ENCODE measurements at regions not wholly inside any gene's neighbourhood (a gene's known extent, or its start where the extent isn't known, plus 50 kb on each side); places are given as distances from the start of the nearest gene placed in this dataset.

DNA sequence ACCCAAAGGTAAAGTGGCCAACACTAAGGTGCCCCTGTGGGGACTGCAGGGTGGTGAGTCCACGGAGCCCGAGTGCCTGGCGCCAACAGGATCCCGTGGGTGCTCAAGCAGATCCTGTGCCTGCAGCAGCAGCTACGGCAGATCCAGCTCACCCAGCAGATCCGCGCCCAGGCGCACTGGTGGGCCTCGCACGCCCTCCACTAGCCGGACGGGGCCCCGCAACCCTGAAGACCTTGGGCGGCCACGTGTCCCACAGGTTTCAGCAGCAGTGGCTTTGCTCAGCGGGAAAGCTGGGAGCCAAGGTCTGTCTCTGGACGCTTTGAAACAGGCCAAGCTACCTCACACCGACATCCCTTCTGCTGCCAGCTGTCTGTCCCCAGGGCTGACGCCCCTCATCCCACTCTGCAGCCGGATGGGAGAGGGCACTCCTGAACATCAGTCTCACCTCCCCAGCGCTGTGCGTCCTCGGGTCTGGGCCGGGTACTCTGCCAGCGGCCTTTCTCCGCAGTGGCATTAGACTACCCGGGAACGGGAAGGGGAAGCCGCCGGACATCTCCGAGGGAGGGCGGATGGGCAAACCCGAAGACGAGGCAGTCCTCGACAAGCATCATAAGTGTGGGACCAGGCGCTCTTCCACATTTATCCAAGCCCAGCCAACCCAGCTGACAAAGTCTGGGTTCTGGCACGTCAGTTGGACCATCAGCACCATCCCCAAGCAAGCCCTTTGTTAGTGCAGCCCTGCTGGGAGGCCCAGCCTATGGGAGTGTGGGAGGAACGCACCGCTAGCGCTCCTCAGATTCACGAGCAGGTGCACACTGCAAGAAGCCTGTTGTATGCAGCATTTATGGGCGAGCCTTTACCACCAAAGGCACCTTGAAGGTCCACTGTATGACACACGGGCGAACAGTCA, 212.6 kb upstream of the UBE2E2 start:
- 0 out of 2 replicates have a peak, but pooled peaks cover 4% of the 10 kb centered on the region for H3K27me3 ChIP-seq (ENCODE audit: insufficient read depth, low read length)
- no peaks in the 10 kb centered on the region for H3F3A ChIP-seq (ENCODE audit: insufficient read depth, low read length)
- H3K27ac ChIP-seq (ENCODE audit: low read depth, low read length, poor library complexity, severe bottlenecking): no peak overlapping the region
- no peaks in the 10 kb centered on the region for H3K79me2 ChIP-seq (ENCODE audit: insufficient read depth, low read length)
- H3K4me1 ChIP-seq (ENCODE audit: insufficient read depth, low read length, severe bottlenecking): no peaks in the 10 kb centered on the region
- TF ChIP-seq CTCF (IDR thresholded peaks at IDR 0.05; ENCODE audit: low read length) (no peak), EZH2 (IDR thresholded peaks at IDR 0.05; ENCODE audit: borderline replicate concordance, low read length) (no peak)
- H3K36me3 ChIP-seq (ENCODE audit: insufficient read depth, low read length): no peaks in the 10 kb centered on the region
- H3K4me2 ChIP-seq (ENCODE audit: low read length): no peak overlapping the region
- H3K9ac ChIP-seq (ENCODE audit: low read length): no peak overlapping the region
- no peaks in the 10 kb centered on the region for H4K20me1 ChIP-seq (ENCODE audit: insufficient read depth, low read length)
- H2AFZ ChIP-seq (ENCODE audit: low read length): no peak overlapping the region
- no peaks in the 10 kb centered on the region for H3K9me3 ChIP-seq (ENCODE audit: low read length)
- no peak overlapping the region for H3K4me3 ChIP-seq (ENCODE audit: low read depth, low read length, poor library complexity, severe bottlenecking)
- H3K9me2 ChIP-seq (ENCODE audit: low read depth, low read length): no peaks in the 10 kb centered on the region

- no peaks in the 10 kb centered on the region for H4K20me1 ChIP-seq (ENCODE audit: insufficient read depth, low read length)
- TF ChIP-seq EZH2 (IDR thresholded peaks at IDR 0.05; ENCODE audit: borderline replicate concordance, low read length) (no peak), CTCF (IDR thresholded peaks at IDR 0.05; ENCODE audit: low read length) (no peak)
Observed at GRCh38 chr3:22994781-22995180, 208.3 kb upstream of the UBE2E2 start.

GRCh38 chr3:22996920-22997571, 206.1 kb upstream of the UBE2E2 start:
- H3K9me3 ChIP-seq (ENCODE audit: low read length): no peaks in the 10 kb centered on the region
- H3K9ac ChIP-seq (ENCODE audit: low read length): no peak overlapping the region
- no peaks in the 10 kb centered on the region for H3K36me3 ChIP-seq (ENCODE audit: insufficient read depth, low read length)
- no peaks in the 10 kb centered on the region for H4K20me1 ChIP-seq (ENCODE audit: insufficient read depth, low read length)
- TF ChIP-seq CTCF (IDR thresholded peaks at IDR 0.05; ENCODE audit: low read length): no peak
- no peak for TF ChIP-seq EZH2 (IDR thresholded peaks at IDR 0.05; ENCODE audit: borderline replicate concordance, low read length)
- no peaks in the 10 kb centered on the region for H3K4me1 ChIP-seq (ENCODE audit: insufficient read depth, low read length, severe bottlenecking)
- H3K27ac ChIP-seq (ENCODE audit: low read depth, low read length, poor library complexity, severe bottlenecking): no peak overlapping the region
- no peak overlapping the region for H3K4me3 ChIP-seq (ENCODE audit: low read depth, low read length, poor library complexity, severe bottlenecking)
- H3K4me2 ChIP-seq (ENCODE audit: low read length): no peak overlapping the region
- H2AFZ ChIP-seq (ENCODE audit: low read length): no peak overlapping the region
- no peaks in the 10 kb centered on the region for H3F3A ChIP-seq (ENCODE audit: insufficient read depth, low read length)
- H3K79me2 ChIP-seq (ENCODE audit: insufficient read depth, low read length): no peaks in the 10 kb centered on the region
- H3K9me2 ChIP-seq (ENCODE audit: low read depth, low read length): no peaks in the 10 kb centered on the region
- no peaks in the 10 kb centered on the region for H3K27me3 ChIP-seq (ENCODE audit: insufficient read depth, low read length)

More at GRCh38 chr3:22994781-22995180, 208.3 kb upstream of the UBE2E2 start:
- Histone ChIP-seq H3K27ac (ENCODE audit: low read depth, low read length, poor library complexity, severe bottlenecking) (no peak overlapping the region), H3K36me3 (ENCODE audit: insufficient read depth, low read length) (no peaks in the 10 kb centered on the region), H3K9ac (ENCODE audit: low read length) (no peak overlapping the region), H3K4me3 (ENCODE audit: low read depth, low read length, poor library complexity, severe bottlenecking) (no peak overlapping the region), H3K9me3 (ENCODE audit: low read length) (no peaks in the 10 kb centered on the region), H2AFZ (ENCODE audit: low read length) (no peak overlapping the region), H3K27me3 (ENCODE audit: insufficient read depth, low read length) (0 out of 2 replicates have a peak, but pooled peaks cover 4% of the 10 kb centered on the region), H3K4me2 (ENCODE audit: low read length) (no peak overlapping the region), H3K79me2 (ENCODE audit: insufficient read depth, low read length) (no peaks in the 10 kb centered on the region), H3K9me2 (ENCODE audit: low read depth, low read length) (no peaks in the 10 kb centered on the region), H3K4me1 (ENCODE audit: insufficient read depth, low read length, severe bottlenecking) (no peaks in the 10 kb centered on the region), H3F3A (ENCODE audit: insufficient read depth, low read length) (no peaks in the 10 kb centered on the region)
